OCI-LY3 (cell line): ENCODE measurements at regions not wholly inside any gene's neighbourhood (a gene's known extent, or its start where the extent isn't known, plus 50 kb on each side); places are given as distances from the start of the nearest gene placed in this dataset.

Experiments
- EZH2phosphoT487 ChIP-seq: fragments of 200-600 bp; shearing (Covaris generic); IDR thresholded peaks from 2 replicates; pipeline ENCODE4 v1.6.1; 2018; ENCODE audit warnings: antibody characterized with exemption, mixed run types, low read depth
- TF ChIP-seq, protein P1 (sequence below): fragments of 200-600, 300-600 bp; sonication (generic); IDR thresholded peaks from 2 replicates; pipeline ENCODE4 v1.5.1; 2014; ENCODE audit warnings: antibody characterized with exemption, low read length, low read depth

DNA sequence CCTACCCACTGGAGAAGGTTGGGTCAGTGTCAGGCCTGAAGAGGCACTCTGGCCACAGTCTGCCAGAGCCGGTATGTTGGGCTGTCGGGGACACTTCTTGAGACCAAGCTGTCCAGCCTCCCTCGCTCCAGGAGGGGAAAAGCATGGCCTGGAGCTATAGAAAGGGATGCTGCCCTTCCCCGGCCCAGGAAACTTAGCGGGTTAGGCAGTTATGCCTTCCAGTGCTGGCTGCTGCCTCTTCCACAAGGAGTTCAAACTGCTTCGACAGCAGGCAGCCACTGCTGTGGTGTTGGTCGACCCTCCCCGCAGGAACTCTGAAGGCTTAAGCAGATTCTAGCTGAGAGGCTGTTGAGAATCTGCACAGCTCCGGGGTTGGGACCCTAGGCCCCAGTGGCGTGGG lies 819.4 kb downstream of the DIPK2A start:
- TF ChIP-seq, protein P1, sequence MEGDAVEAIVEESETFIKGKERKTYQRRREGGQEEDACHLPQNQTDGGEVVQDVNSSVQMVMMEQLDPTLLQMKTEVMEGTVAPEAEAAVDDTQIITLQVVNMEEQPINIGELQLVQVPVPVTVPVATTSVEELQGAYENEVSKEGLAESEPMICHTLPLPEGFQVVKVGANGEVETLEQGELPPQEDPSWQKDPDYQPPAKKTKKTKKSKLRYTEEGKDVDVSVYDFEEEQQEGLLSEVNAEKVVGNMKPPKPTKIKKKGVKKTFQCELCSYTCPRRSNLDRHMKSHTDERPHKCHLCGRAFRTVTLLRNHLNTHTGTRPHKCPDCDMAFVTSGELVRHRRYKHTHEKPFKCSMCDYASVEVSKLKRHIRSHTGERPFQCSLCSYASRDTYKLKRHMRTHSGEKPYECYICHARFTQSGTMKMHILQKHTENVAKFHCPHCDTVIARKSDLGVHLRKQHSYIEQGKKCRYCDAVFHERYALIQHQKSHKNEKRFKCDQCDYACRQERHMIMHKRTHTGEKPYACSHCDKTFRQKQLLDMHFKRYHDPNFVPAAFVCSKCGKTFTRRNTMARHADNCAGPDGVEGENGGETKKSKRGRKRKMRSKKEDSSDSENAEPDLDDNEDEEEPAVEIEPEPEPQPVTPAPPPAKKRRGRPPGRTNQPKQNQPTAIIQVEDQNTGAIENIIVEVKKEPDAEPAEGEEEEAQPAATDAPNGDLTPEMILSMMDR, result no peak
- TF ChIP-seq EZH2phosphoT487, result no peak
